ENCODE measurements at regions not wholly inside any gene's neighbourhood (a gene's known extent, or its start where the extent isn't known, plus 50 kb on each side); places are given as distances from the start of the nearest gene placed in this dataset.
"Not testable (repeated sequence)": the region's sequence is repeated elsewhere in the genome, so short reads cannot be mapped to it uniquely, and the experiment has no call there.

DNA sequence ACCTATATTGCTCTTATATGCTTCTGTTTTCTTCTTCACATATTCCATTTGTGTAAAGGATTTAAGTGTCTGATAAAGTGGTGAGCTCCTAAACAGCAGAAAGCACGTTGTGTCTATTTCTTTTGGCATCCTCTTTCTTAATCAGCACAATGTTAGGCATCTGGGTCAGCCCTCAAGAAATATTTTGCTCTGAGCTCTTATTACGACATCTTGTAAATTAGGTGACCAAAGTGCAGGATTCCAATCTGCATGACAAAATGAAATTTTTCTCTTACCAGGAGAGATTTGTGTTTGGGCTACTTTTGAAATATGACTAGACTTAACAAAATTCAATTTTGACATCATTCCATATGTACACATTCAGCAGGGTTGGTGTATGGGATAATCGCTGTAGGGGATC is 210.0 kb upstream of the IGFBP7 start:
- Mint-ChIP-seq H3K36me3 (ENCODE audit: low read depth) (no peaks in the 10 kb centered on the region), H3K9me3 (no peaks in the 10 kb centered on the region), H3K4me3 (ENCODE audit: low read depth) (no peak overlapping the region), H3K27me3 (ENCODE audit: low read depth) (no peaks in the 10 kb centered on the region), H3K27ac (no peak overlapping the region), H3K4me1 (ENCODE audit: low read depth) (no peaks in the 10 kb centered on the region)
- DNase-seq (ENCODE audit: low spot score) = no peak
- intact Hi-C loops (cut with micrococcal nuclease) = no loop called here

GRCh38 chr4:57318703-57319102 is 208.5 kb upstream of the IGFBP7 start:
- DNase-seq (ENCODE audit: low spot score) = no peak
- H3K27ac Mint-ChIP-seq = no peak overlapping the region
- no peaks in the 10 kb centered on the region for H3K9me3 Mint-ChIP-seq
- H3K36me3 Mint-ChIP-seq (ENCODE audit: low read depth) = no peaks in the 10 kb centered on the region
- no peak overlapping the region for H3K4me3 Mint-ChIP-seq (ENCODE audit: low read depth)
- H3K27me3 Mint-ChIP-seq (ENCODE audit: low read depth) = no peaks in the 10 kb centered on the region
- no peaks in the 10 kb centered on the region for H3K4me1 Mint-ChIP-seq (ENCODE audit: low read depth)
- intact Hi-C loops (cut with micrococcal nuclease) = no loop called here

GRCh38 chr4:57314636-57315035 is 204.5 kb upstream of the IGFBP7 start:
- intact Hi-C loops (cut with micrococcal nuclease) = no loop called here
- Mint-ChIP-seq H3K4me3 (ENCODE audit: low read depth) (no peak overlapping the region), H3K9me3 (no peaks in the 10 kb centered on the region), H3K27me3 (ENCODE audit: low read depth) (no peaks in the 10 kb centered on the region), H3K4me1 (ENCODE audit: low read depth) (no peaks in the 10 kb centered on the region), H3K27ac (no peak overlapping the region), H3K36me3 (ENCODE audit: low read depth) (no peaks in the 10 kb centered on the region)
- no peak for DNase-seq (ENCODE audit: low spot score)

- DNase-seq (ENCODE audit: low spot score) = no peak
- H3K9me3 Mint-ChIP-seq = no peaks in the 10 kb centered on the region
- intact Hi-C loops (cut with micrococcal nuclease) = no loop called here
- no peak overlapping the region for H3K27ac Mint-ChIP-seq
- no peaks in the 10 kb centered on the region for H3K36me3 Mint-ChIP-seq (ENCODE audit: low read depth)
- no peak overlapping the region for H3K4me3 Mint-ChIP-seq (ENCODE audit: low read depth)
- H3K27me3 Mint-ChIP-seq (ENCODE audit: low read depth) = no peaks in the 10 kb centered on the region
- no peaks in the 10 kb centered on the region for H3K4me1 Mint-ChIP-seq (ENCODE audit: low read depth)
These were observed 202.1 kb upstream of the IGFBP7 start for GRCh38 chr4:57312296-57312695.

- Mint-ChIP-seq H3K27me3 (ENCODE audit: low read depth) (no peaks in the 10 kb centered on the region), H3K9me3 (no peaks in the 10 kb centered on the region), H3K4me3 (ENCODE audit: low read depth) (no peak overlapping the region), H3K36me3 (ENCODE audit: low read depth) (no peaks in the 10 kb centered on the region), H3K4me1 (ENCODE audit: low read depth) (no peaks in the 10 kb centered on the region), H3K27ac (no peak overlapping the region)
- DNase-seq (ENCODE audit: low spot score) = no peak
- intact Hi-C loops (cut with micrococcal nuclease) = no loop called here
These were observed 199.5 kb upstream of the IGFBP7 start for GRCh38 chr4:57309658-57310057.

- H3K27ac Mint-ChIP-seq = no peak overlapping the region
- no peaks in the 10 kb centered on the region for H3K36me3 Mint-ChIP-seq (ENCODE audit: low read depth)
- no peaks in the 10 kb centered on the region for H3K9me3 Mint-ChIP-seq
- DNase-seq (ENCODE audit: low spot score) = no peak
- H3K27me3 Mint-ChIP-seq (ENCODE audit: low read depth) = no peaks in the 10 kb centered on the region
- intact Hi-C loops (cut with micrococcal nuclease) = no loop called here
- no peak overlapping the region for H3K4me3 Mint-ChIP-seq (ENCODE audit: low read depth)
- H3K4me1 Mint-ChIP-seq (ENCODE audit: low read depth) = no peaks in the 10 kb centered on the region
These were observed 198.1 kb upstream of the IGFBP7 start for GRCh38 chr4:57308301-57308700.

GRCh38 chr4:57305836-57306235 is 195.7 kb upstream of the IGFBP7 start:
- intact Hi-C loops (cut with micrococcal nuclease) = no loop called here
- no peaks in the 10 kb centered on the region for H3K4me1 Mint-ChIP-seq (ENCODE audit: low read depth)
- no peaks in the 10 kb centered on the region for H3K36me3 Mint-ChIP-seq (ENCODE audit: low read depth)
- no peaks in the 10 kb centered on the region for H3K9me3 Mint-ChIP-seq
- H3K27ac Mint-ChIP-seq = no peak overlapping the region
- no peak overlapping the region for H3K4me3 Mint-ChIP-seq (ENCODE audit: low read depth)
- DNase-seq (ENCODE audit: low spot score) = no peak
- no peaks in the 10 kb centered on the region for H3K27me3 Mint-ChIP-seq (ENCODE audit: low read depth)

- no peak for DNase-seq (ENCODE audit: low spot score)
- intact Hi-C loops (cut with micrococcal nuclease) = no loop called here
- H3K27ac Mint-ChIP-seq = no peak overlapping the region
These were observed 193.0 kb upstream of the IGFBP7 start for GRCh38 chr4:57303012-57303751.

GRCh38 chr4:57300300-57300699 is 190.1 kb upstream of the IGFBP7 start:
- H3K9me3 Mint-ChIP-seq; intact Hi-C loops (cut with micrococcal nuclease); DNase-seq (ENCODE audit: low spot score); H3K27me3 Mint-ChIP-seq (ENCODE audit: low read depth); H3K4me1 Mint-ChIP-seq (ENCODE audit: low read depth); H3K4me3 Mint-ChIP-seq (ENCODE audit: low read depth); H3K36me3 Mint-ChIP-seq (ENCODE audit: low read depth); H3K27ac Mint-ChIP-seq: not testable (repeated sequence)

More at GRCh38 chr4:57303012-57303751, 193.0 kb upstream of the IGFBP7 start:
- Mint-ChIP-seq H3K36me3 (ENCODE audit: low read depth) (no peaks in the 10 kb centered on the region), H3K4me1 (ENCODE audit: low read depth) (no peaks in the 10 kb centered on the region), H3K4me3 (ENCODE audit: low read depth) (no peak overlapping the region), H3K9me3 (no peaks in the 10 kb centered on the region), H3K27me3 (ENCODE audit: low read depth) (no peaks in the 10 kb centered on the region)

GRCh38 chr4:57291911-57292310 is 181.7 kb upstream of the IGFBP7 start:
- no peak for DNase-seq (ENCODE audit: low spot score)
- no peak overlapping the region for H3K4me3 Mint-ChIP-seq (ENCODE audit: low read depth)

GRCh38 chr4:57287687-57288604 is 177.8 kb upstream of the IGFBP7 start:
- intact Hi-C loops (cut with micrococcal nuclease) = no loop called here
- Mint-ChIP-seq H3K27ac (no peak overlapping the region), H3K9me3 (no peaks in the 10 kb centered on the region), H3K4me3 (ENCODE audit: low read depth) (no peak overlapping the region), H3K36me3 (ENCODE audit: low read depth) (no peaks in the 10 kb centered on the region), H3K27me3 (ENCODE audit: low read depth) (no peaks in the 10 kb centered on the region), H3K4me1 (ENCODE audit: low read depth) (no peaks in the 10 kb centered on the region)
- DNase-seq (ENCODE audit: low spot score) = no peak

More at GRCh38 chr4:57291911-57292310, 181.7 kb upstream of the IGFBP7 start:
- intact Hi-C loops (cut with micrococcal nuclease) = no loop called here
- H3K27me3 Mint-ChIP-seq (ENCODE audit: low read depth) = no peaks in the 10 kb centered on the region
- no peaks in the 10 kb centered on the region for H3K36me3 Mint-ChIP-seq (ENCODE audit: low read depth)
- no peak overlapping the region for H3K27ac Mint-ChIP-seq
- no peaks in the 10 kb centered on the region for H3K4me1 Mint-ChIP-seq (ENCODE audit: low read depth)
- H3K9me3 Mint-ChIP-seq = no peaks in the 10 kb centered on the region

DNA sequence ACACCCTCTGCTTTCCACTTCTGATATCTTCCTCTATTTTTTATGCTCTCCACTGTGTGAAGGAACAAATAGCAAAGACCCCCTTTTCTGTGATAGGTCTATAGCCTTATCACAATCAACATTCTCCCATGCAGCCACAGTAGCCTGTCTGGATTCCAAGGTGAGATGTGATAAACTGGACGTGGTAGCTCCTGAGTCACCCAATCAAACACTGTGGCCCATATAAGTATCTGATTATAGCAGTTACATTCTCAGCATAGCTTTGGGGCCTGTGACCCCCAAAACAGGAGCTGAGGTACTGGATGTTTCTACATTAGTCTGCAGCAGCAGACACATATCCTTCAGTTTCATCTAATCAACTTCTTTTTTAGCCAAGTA is 172.7 kb upstream of the IGFBP7 start:
- no peak overlapping the region for H3K27ac Mint-ChIP-seq
- H3K36me3 Mint-ChIP-seq (ENCODE audit: low read depth) = no peaks in the 10 kb centered on the region
- H3K4me1 Mint-ChIP-seq (ENCODE audit: low read depth) = no peaks in the 10 kb centered on the region
- H3K27me3 Mint-ChIP-seq (ENCODE audit: low read depth) = no peaks in the 10 kb centered on the region
- no peaks in the 10 kb centered on the region for H3K9me3 Mint-ChIP-seq
- no peak overlapping the region for H3K4me3 Mint-ChIP-seq (ENCODE audit: low read depth)
- intact Hi-C loops (cut with micrococcal nuclease) = no loop called here
- DNase-seq (ENCODE audit: low spot score) = no peak

DNA sequence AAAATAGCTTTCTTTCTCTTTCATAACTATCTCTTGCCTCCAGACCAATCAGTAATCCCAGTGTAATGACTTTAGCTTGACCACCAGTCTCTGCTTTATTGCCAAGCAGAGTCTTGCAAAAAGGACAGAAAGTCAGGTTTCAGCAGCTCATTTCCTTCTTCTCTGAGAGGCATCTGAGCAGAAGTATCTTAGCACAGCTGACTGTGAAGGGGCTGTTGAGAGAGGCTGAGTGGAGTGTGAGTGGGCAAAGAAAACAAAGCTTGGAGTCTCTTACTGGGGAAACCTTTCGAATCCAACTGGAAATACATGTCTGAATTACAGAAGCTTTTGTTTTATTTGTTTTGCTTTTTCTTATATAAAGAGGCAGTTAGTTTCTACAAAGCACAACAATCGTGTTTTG is 170.3 kb upstream of the IGFBP7 start:
- DNase-seq (ENCODE audit: low spot score) = no peak
- no peak overlapping the region for H3K27ac Mint-ChIP-seq
- intact Hi-C loops (cut with micrococcal nuclease) = no loop called here
- no peaks in the 10 kb centered on the region for H3K4me1 Mint-ChIP-seq (ENCODE audit: low read depth)
- H3K36me3 Mint-ChIP-seq (ENCODE audit: low read depth) = no peaks in the 10 kb centered on the region
- no peak overlapping the region for H3K4me3 Mint-ChIP-seq (ENCODE audit: low read depth)
- H3K9me3 Mint-ChIP-seq = no peaks in the 10 kb centered on the region
- no peaks in the 10 kb centered on the region for H3K27me3 Mint-ChIP-seq (ENCODE audit: low read depth)
